GM12865 (cell line): ENCODE measurements at regions not wholly inside any gene's neighbourhood (a gene's known extent, or its start where the extent isn't known, plus 50 kb on each side); places are given as distances from the start of the nearest gene placed in this dataset.
A peak's percentile ranks its signal among the peaks of the same experiment; 100 is the strongest.

ENCODE experiments used
- DNase-seq: peaks from one replicate; pipeline ENCODE4 v3.0.0; 2010; ENCODE audit warnings: low read depth
- H3K4me3 ChIP-seq: 2 replicates; pipeline ENCODE4 v1.5.1; 2011; ENCODE audit warnings: mild to moderate bottlenecking, low read depth, low read length, control low read depth
- TF ChIP-seq, protein P1 (sequence below): IDR thresholded peaks from 2 replicates; pipeline ENCODE4 v1.5.1; 2011; ENCODE audit warnings: low read length, control low read depth, low read depth, inconsistent platforms; ENCODE audit not compliant: insufficient read depth; ENCODE audit errors: missing control alignments

GRCh38 chr2:220432645-220433044, 805.2 kb downstream of the SLC4A3 start:
- no peak overlapping the region for H3K4me3 ChIP-seq
- TF ChIP-seq, protein P1, sequence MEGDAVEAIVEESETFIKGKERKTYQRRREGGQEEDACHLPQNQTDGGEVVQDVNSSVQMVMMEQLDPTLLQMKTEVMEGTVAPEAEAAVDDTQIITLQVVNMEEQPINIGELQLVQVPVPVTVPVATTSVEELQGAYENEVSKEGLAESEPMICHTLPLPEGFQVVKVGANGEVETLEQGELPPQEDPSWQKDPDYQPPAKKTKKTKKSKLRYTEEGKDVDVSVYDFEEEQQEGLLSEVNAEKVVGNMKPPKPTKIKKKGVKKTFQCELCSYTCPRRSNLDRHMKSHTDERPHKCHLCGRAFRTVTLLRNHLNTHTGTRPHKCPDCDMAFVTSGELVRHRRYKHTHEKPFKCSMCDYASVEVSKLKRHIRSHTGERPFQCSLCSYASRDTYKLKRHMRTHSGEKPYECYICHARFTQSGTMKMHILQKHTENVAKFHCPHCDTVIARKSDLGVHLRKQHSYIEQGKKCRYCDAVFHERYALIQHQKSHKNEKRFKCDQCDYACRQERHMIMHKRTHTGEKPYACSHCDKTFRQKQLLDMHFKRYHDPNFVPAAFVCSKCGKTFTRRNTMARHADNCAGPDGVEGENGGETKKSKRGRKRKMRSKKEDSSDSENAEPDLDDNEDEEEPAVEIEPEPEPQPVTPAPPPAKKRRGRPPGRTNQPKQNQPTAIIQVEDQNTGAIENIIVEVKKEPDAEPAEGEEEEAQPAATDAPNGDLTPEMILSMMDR: no peak
- DNase-seq: peak; percentile 18

DNA sequence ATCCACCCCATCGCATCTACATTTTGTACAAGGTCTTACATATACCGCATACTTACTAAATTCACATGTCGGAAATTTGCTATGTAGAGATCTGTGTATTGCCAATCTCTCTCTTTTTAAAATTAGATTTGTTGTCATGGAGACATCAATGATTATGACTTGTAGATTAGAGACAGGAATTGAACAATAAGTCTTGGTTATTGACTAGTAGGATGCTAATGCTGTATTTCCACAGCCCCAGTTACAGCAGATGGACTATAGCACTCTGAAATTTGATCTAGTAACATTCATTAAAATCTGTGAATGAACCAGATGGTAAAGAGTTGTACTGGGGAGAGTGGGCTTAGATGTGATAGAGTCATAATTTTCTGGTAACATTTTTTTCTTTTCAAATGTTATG, 805.7 kb downstream of the SLC4A3 start:
- no peak overlapping the region for H3K4me3 ChIP-seq
- TF ChIP-seq, protein P1: no peak
- no peak for DNase-seq

DNA sequence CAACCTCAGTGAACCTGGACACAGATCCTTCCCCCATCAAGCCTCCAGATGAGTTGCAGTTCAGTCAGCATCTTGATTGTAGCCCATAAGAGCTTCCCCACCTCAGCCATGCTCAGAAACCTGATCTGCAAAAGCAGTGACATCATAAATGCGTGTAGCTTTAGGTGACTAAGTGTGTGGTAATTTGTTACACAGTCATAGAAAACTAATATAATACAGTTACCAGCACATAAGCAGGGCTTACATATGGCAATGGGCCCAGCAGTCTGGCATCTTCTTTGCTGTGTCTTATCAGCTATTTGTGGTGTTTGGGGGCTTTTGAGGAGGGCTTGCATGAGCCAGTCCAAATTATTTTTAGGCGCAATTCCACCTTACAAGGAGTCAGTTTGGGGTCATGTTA, 807.0 kb downstream of the SLC4A3 start:
- no peak overlapping the region for H3K4me3 ChIP-seq
- TF ChIP-seq, protein P1: no peak
- DNase-seq: no peak

DNA sequence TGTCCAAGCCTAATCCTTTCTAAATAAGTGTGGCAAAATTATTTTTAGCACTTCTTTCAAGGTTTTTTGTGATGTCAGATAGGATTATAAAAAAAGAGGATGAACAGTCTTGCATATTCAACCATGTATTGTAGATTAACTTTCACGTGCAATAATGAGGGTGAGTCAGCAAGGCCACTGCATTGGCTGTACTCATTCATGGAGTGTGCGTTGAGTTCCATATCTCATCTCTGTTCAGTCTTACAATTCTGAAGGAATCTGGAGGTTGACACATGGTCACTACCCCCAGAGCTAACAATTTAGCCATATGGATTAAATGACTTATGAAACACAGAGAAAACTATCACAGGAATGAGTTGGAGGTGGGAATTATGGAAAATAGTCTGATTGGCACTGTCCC, 810.5 kb downstream of the SLC4A3 start:
- H3K4me3 ChIP-seq: no peak overlapping the region
- DNase-seq: no peak
- TF ChIP-seq, protein P1: no peak

DNA sequence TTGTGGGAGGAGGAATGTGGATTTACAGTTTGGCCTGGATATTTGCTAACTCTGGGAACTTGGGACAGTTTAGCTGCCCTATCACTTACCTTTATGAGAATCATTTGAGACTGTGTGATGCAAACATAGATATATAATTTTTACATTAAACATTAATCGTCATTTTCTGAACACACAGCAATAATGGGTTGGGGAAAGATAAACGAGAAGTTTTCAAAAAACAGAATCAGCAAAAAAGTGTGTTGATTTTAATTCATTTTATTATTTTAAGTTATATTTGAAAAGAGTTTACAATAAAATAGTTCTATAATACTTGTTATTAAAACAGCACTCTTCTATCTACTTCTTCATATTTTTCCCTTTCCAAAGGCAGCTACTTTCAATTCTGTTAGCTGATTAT, 813.3 kb downstream of the SLC4A3 start:
- DNase-seq: no peak
- H3K4me3 ChIP-seq: no peak overlapping the region
- TF ChIP-seq, protein P1: no peak

GRCh38 chr2:220441404-220441803, 814.0 kb downstream of the SLC4A3 start:
- no peak for DNase-seq
- H3K4me3 ChIP-seq: no peak overlapping the region
- TF ChIP-seq, protein P1: no peak

- TF ChIP-seq, protein P1: no peak
- no peak for DNase-seq
- no peak overlapping the region for H3K4me3 ChIP-seq
Measured at GRCh38 chr2:220442012-220442411, 814.6 kb downstream of the SLC4A3 start.
